Fibroblast of skin of right quadriceps (primary cell): ENCODE measurements at regions not wholly inside any gene's neighbourhood (a gene's known extent, or its start where the extent isn't known, plus 50 kb on each side); places are given as distances from the start of the nearest gene placed in this dataset.
A peak's percentile ranks its signal among the peaks of the same experiment; 100 is the strongest.
"Not testable (repeated sequence)": the region's sequence is repeated elsewhere in the genome, so short reads cannot be mapped to it uniquely, and the experiment has no call there.

Experiments used
- DNase-seq: peaks from one replicate; pipeline ENCODE4 v3.0.0-alpha.2; 2013

DNA sequence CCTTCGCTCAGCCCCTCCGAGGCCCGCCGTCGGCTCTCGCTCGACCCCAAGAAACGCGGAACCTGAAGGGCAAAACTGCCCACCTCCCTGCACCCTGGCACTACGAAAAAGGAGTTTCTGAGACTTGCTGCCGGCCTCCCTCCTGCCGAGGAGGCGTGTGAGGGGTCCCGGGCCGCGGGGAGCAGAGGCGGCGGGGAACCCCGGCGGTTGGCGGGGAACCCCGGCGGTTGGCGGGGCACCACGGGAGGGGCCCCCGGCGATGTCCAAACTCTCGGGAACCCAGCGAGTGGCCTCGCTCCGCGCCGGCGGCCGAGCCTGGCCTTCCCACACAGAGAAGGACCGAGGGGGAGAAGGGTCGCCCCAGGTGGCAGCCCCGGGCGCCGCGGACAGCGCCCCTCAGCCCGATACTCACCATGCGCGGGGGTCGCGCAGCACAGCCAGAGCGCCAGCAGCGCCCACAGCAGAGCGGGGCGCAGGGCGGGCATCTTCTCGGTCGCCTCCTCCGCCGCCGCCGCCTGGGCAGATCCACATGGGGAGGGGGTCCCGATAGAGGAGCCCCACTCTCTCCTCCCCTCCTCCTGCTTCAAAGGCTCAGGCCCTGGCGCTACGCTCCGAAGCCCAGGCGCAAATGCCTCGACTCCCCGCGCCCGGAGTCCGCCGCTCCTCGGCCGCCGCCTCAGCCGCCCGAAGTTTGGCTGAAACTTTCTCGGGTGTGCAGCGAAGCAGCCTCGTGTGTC is 69.4 kb upstream of the NUDT4B start:
- DNase-seq: peak; percentile 30

DNA sequence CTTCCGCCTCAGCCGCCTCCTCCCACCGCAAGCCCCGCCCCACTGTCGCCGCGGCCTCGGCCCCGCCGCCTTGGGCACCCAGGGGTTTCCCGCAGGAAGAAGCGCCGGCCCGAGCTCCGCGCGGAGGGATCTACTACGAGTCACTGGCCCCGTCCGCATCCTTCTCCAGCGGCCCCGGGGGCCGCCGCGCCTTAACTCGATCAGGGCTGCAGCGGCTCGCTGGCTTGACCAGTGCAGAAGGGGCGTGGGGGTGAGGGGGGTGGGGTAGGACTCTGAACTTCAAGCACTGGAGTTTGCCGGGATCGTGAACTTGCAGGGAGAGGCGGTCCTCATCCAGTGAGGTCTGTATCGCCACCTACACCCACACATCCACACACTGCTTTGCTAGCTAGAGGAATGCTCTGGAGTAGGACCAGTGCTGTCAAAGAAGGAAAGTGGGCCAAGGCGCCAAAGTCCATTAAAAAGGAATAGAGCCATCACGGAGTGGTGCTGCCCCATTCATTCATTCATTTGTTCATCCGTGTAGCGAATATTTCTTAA is 68.7 kb upstream of the NUDT4B start:
- DNase-seq: not testable (repeated sequence)

DNA sequence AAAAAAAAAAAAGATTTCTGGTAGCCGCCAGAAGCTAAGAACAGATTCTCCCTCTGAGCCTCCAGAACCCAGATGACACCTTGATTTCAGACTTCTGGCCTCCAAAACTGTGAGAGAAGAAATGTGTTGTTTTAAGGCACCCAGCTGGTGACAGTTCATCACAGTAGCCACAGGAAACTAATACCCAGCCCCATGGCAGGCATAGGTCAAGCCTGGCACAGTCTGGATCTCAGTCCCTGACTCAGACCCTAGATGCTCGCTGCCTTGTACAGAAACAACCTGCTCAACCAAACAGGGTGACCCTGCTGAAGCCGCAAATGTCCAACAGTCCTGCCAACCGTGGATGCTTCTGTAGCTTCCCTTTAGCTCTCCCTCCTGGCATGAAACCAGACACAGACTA is 61.8 kb upstream of the NUDT4B start:
- not testable (repeated sequence) for DNase-seq

DNA sequence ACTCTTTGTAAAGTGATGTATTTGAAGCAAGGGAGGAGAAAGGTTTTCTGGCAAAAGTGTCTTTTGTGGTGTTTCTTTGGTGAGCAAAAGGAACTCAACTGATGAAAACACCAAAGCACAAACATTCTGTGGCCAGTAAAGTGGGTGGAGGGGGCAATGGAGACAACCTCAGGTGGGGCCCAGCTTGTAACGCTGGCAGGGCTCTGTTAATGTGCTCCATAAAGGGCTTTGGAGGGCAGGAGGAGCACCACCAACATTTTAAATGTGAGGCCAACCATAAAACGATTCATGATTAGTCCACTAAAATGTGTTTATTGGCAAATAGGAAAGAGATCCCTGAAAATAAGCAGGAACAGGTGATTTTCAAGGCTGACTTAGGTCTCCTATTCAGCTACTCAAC is 61.2 kb upstream of the NUDT4B start:
- DNase-seq: not testable (repeated sequence)
